ENCODE measurements at regions not wholly inside any gene's neighbourhood (a gene's known extent, or its start where the extent isn't known, plus 50 kb on each side); places are given as distances from the start of the nearest gene placed in this dataset.

- no peaks in the 10 kb centered on the region for H3K9me2 ChIP-seq
- H3K4me1 ChIP-seq (ENCODE audit: control insufficient read depth in 1 of 2, insufficient read depth in 2 of 2, low read depth in 1 of 2, low read length in 1 of 2), result peaks cover 0 to 3% of the 10 kb centered on the region in 2 experiments; a peak in 1 of 4 replicates
- TF ChIP-seq NFIC (IDR thresholded peaks at IDR 0.05; ENCODE audit: borderline replicate concordance), result no peak
- no peak for TF ChIP-seq USF1 (IDR thresholded peaks at IDR 0.05; ENCODE audit: borderline replicate concordance, low read depth)
- no peak for TF ChIP-seq SIN3A (IDR thresholded peaks at IDR 0.05; ENCODE audit: borderline replicate concordance, low read depth, low read length)
- TF ChIP-seq RAD21 (IDR thresholded peaks at IDR 0.05; ENCODE audit: low read length), result no peak
- no peak for TF ChIP-seq ELF1 (IDR thresholded peaks at IDR 0.05)
- no peak for TF ChIP-seq FOXJ3 (CRISPR knock-in tag; IDR thresholded peaks at IDR 0.05)
- TF ChIP-seq, protein P1, sequence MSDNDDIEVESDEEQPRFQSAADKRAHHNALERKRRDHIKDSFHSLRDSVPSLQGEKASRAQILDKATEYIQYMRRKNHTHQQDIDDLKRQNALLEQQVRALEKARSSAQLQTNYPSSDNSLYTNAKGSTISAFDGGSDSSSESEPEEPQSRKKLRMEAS (IDR thresholded peaks at IDR 0.05; ENCODE audit: low read depth), result no peak
- no peak for TF ChIP-seq NRF1 (IDR thresholded peaks at IDR 0.05; ENCODE audit: low read depth, low read length)
- TF ChIP-seq POLR2AphosphoS5 (IDR thresholded peaks at IDR 0.05; ENCODE audit: low read depth, low read length), result no peak
- no peak for TF ChIP-seq RXRA (IDR thresholded peaks at IDR 0.05; ENCODE audit: borderline replicate concordance, low read depth)
- TF ChIP-seq CHD2 (IDR thresholded peaks at IDR 0.05; ENCODE audit: low read length, partially characterized antibody), result no peak
- no peak for TF ChIP-seq MEF2A (IDR thresholded peaks at IDR 0.05; ENCODE audit: borderline replicate concordance, low read depth)
- H3K9me3 ChIP-seq, result no peaks in the 10 kb centered on the region
- no peaks in the 10 kb centered on the region for H3K36me3 ChIP-seq (replicated peaks in 1 of 2; ENCODE audit: control insufficient read depth in 1 of 2, insufficient read depth in 2 of 2, low read length in 1 of 2)
- H3K79me2 ChIP-seq (ENCODE audit: insufficient read depth), result no peaks in the 10 kb centered on the region
- WGBS (ENCODE audit: low lambda C conversion rate), result 78% methylated on average over 2 of the region's 2 CpGs
- H3K27me3 ChIP-seq (ENCODE audit: insufficient read depth), result no peaks in the 10 kb centered on the region
- CTCF ChIA-PET, result interaction anchor here (1.5 kb wide), 1 partner anchor 34 kb away, joined by 3 read pairs; no protein-coding TSS in a partner anchor
- no peak overlapping the region for H3K27ac ChIP-seq (ENCODE audit: low read depth in 2 of 2, low read length in 1 of 2)
- H4K20me1 ChIP-seq (ENCODE audit: insufficient read depth), result no peaks in the 10 kb centered on the region
- no peak for DNase-seq
- H3K4me3 ChIP-seq (ENCODE audit: low read depth in 2 of 2, low read length in 1 of 2), result no peak overlapping the region
- H2AFZ ChIP-seq (ENCODE audit: low read depth), result no peak overlapping the region; the same call in 1 of the 2 replicates
- no peak overlapping the region for H3K9ac ChIP-seq
- POLR2A ChIA-PET, result interaction anchor here (0.6 kb wide), 1 partner anchor 115 kb away, joined by 5 read pairs; no protein-coding TSS in a partner anchor
- H3F3A ChIP-seq (replicated peaks; ENCODE audit: insufficient read depth), result no peaks in the 10 kb centered on the region
- H3K4me2 ChIP-seq, result no peak overlapping the region; the same call in 1 of the 2 replicates
Observed at GRCh38 chr4:57231781-57232180, 121.6 kb upstream of the IGFBP7 start.

DNA sequence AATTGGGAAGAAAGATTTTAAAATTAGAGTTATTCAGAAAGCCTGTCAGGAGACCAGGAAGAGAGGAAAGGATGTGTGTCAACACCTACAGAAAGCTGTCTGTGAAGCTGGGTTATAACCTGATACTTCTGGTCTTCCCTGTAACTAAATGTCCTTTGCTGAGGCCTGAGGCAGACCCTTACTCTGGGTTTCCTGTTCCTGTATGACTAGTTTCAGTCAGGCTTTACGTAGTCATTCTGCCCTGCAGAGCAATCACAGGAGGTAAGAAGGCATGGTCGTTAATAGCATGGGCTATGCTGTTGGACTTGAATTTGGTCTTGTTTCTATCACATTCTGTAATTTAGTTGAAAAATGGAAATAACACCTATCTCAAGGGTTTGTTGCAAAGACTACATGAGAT, 110.5 kb upstream of the IGFBP7 start:
- Histone ChIP-seq H3K9ac (no peak overlapping the region), H2AFZ (ENCODE audit: low read depth) (no peak overlapping the region), H3F3A (replicated peaks; ENCODE audit: insufficient read depth) (no peaks in the 10 kb centered on the region), H3K27me3 (ENCODE audit: insufficient read depth) (no peaks in the 10 kb centered on the region), H3K9me3 (no peaks in the 10 kb centered on the region), H3K4me1 (ENCODE audit: control insufficient read depth in 1 of 2, insufficient read depth in 2 of 2, low read depth in 1 of 2, low read length in 1 of 2) (no peaks in the 10 kb centered on the region), H3K27ac (ENCODE audit: low read depth in 2 of 2, low read length in 1 of 2) (no peak overlapping the region), H3K36me3 (replicated peaks in 1 of 2; ENCODE audit: control insufficient read depth in 1 of 2, insufficient read depth in 2 of 2, low read length in 1 of 2) (no peaks in the 10 kb centered on the region), H3K4me3 (ENCODE audit: low read depth in 2 of 2, low read length in 1 of 2) (no peak overlapping the region), H3K79me2 (ENCODE audit: insufficient read depth) (no peaks in the 10 kb centered on the region), H3K9me2 (no peaks in the 10 kb centered on the region), H4K20me1 (ENCODE audit: insufficient read depth) (no peaks in the 10 kb centered on the region), H3K4me2 (no peak overlapping the region)
- POLR2A ChIA-PET, result no interaction called here
- TF ChIP-seq YY1 (IDR thresholded peaks at IDR 0.05; ENCODE audit: low read depth) (no peak), MXI1 (IDR thresholded peaks at IDR 0.05; ENCODE audit: low read depth, low read length) (no peak), TCF12 (IDR thresholded peaks at IDR 0.05) (no peak), JUND (IDR thresholded peaks at IDR 0.05) (no peak), FOXJ3 (CRISPR knock-in tag; IDR thresholded peaks at IDR 0.05) (no peak)
- TF ChIP-seq, protein P1 (IDR thresholded peaks at IDR 0.05; ENCODE audit: low read depth), result no peak
- TF ChIP-seq, protein P2, sequence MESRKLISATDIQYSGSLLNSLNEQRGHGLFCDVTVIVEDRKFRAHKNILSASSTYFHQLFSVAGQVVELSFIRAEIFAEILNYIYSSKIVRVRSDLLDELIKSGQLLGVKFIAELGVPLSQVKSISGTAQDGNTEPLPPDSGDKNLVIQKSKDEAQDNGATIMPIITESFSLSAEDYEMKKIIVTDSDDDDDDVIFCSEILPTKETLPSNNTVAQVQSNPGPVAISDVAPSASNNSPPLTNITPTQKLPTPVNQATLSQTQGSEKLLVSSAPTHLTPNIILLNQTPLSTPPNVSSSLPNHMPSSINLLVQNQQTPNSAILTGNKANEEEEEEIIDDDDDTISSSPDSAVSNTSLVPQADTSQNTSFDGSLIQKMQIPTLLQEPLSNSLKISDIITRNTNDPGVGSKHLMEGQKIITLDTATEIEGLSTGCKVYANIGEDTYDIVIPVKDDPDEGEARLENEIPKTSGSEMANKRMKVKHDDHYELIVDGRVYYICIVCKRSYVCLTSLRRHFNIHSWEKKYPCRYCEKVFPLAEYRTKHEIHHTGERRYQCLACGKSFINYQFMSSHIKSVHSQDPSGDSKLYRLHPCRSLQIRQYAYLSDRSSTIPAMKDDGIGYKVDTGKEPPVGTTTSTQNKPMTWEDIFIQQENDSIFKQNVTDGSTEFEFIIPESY (IDR thresholded peaks at IDR 0.05; ENCODE audit: borderline replicate concordance, low read depth), result no peak
- CTCF ChIA-PET, result interaction anchor here (1.2 to 3.6 kb wide), 2 partner anchors 57 to 206 kb away, joined by 5 to 10 read pairs; no protein-coding TSS in a partner anchor
- 47% methylated on average over 2 of the region's 2 CpGs for WGBS (ENCODE audit: low lambda C conversion rate)
- DNase-seq, result no peak

Measured in SK-N-SH (cell line).